OCI-LY1 (cell line): ENCODE measurements at regions not wholly inside any gene's neighbourhood (a gene's known extent, or its start where the extent isn't known, plus 50 kb on each side); places are given as distances from the start of the nearest gene placed in this dataset.

ENCODE experiments used
- EZH2 ChIP-seq: fragments of 200-600 bp; sonication (generic), shearing (Covaris generic); IDR thresholded peaks from 2 replicates; pipeline ENCODE4 v1.8.0; 2017; ENCODE audit warnings: borderline replicate concordance, mixed run types, mild to moderate bottlenecking, antibody characterized with exemption, low read length, moderate library complexity, mixed read lengths
- TF ChIP-seq, protein P1 (sequence below): fragments of 200-600 bp; sonication (generic), shearing (Covaris generic); IDR thresholded peaks from 2 replicates; pipeline ENCODE4 v1.5.1; 2017; ENCODE audit warnings: mild to moderate bottlenecking, antibody characterized with exemption, low read length, moderate library complexity, mixed read lengths

DNA sequence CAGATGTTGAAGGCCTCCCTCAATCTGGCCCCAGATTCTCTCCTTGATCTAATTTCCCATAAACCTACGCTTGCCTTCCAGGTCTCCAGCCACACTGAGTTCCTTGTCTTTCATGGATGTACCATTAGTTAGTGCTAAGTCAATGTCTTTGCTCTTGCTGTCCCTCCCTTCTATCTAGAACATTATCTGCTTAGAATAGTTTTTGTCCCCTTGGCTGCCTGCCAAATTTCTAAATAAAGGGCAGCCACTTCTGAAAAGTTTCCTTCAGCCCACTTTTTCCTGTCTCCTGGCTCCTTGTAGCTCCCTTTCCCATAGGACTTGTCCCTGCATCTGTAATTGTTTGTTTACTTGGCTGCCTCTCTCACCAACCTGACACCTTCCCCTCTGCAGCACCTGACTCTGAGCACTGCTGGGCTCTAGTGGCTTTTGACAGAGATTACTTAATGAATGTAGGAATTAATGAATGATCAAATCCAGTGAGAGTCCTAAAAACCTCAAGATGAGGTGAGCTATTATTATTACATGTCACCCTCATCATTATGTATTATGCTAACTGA is 58.3 kb downstream of the CXCL12 start:
- TF ChIP-seq, protein P1, sequence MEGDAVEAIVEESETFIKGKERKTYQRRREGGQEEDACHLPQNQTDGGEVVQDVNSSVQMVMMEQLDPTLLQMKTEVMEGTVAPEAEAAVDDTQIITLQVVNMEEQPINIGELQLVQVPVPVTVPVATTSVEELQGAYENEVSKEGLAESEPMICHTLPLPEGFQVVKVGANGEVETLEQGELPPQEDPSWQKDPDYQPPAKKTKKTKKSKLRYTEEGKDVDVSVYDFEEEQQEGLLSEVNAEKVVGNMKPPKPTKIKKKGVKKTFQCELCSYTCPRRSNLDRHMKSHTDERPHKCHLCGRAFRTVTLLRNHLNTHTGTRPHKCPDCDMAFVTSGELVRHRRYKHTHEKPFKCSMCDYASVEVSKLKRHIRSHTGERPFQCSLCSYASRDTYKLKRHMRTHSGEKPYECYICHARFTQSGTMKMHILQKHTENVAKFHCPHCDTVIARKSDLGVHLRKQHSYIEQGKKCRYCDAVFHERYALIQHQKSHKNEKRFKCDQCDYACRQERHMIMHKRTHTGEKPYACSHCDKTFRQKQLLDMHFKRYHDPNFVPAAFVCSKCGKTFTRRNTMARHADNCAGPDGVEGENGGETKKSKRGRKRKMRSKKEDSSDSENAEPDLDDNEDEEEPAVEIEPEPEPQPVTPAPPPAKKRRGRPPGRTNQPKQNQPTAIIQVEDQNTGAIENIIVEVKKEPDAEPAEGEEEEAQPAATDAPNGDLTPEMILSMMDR: no peak
- TF ChIP-seq EZH2: no peak
